DMS114 treated with DMSO at 0.1 percent for 48 hours (cell line): ENCODE measurements at regions not wholly inside any gene's neighbourhood (a gene's known extent, or its start where the extent isn't known, plus 50 kb on each side); places are given as distances from the start of the nearest gene placed in this dataset.
A peak's percentile ranks its signal among the peaks of the same experiment; 100 is the strongest.

Experiments used
- DNase-seq: peaks from one replicate; lab custom pipeline; 2025; ENCODE audit not compliant: unreplicated experiment; lab: John Stamatoyannopoulos, UW

- no peak for DNase-seq
Measured at GRCh38 chr3:194768586-194768985, 82.9 kb downstream of the FAM43A start.

GRCh38 chr3:194769020-194769643 lies 83.4 kb downstream of the FAM43A start:
- DNase-seq: peak; percentile 94

- DNase-seq: no peak
Measured at GRCh38 chr3:194772241-194773000, 86.7 kb downstream of the FAM43A start.

- DNase-seq: no peak
Measured at GRCh38 chr3:194773216-194773615, 87.5 kb downstream of the FAM43A start.

- no peak for DNase-seq
Measured at GRCh38 chr3:194773771-194774455, 88.2 kb downstream of the FAM43A start.

GRCh38 chr3:194775266-194775665 lies 89.6 kb downstream of the FAM43A start:
- no peak for DNase-seq

- DNase-seq: no peak
Measured at GRCh38 chr3:194775731-194776130, 90.0 kb downstream of the FAM43A start.

- no peak for DNase-seq
Measured at GRCh38 chr3:194777729-194778128, 92.0 kb downstream of the FAM43A start.

- no peak for DNase-seq
Measured at GRCh38 chr3:194779729-194780224, 94.1 kb downstream of the FAM43A start.

GRCh38 chr3:194780706-194781105 lies 95.0 kb downstream of the FAM43A start:
- no peak for DNase-seq

- no peak for DNase-seq
Measured at GRCh38 chr3:194781617-194782016, 95.9 kb downstream of the FAM43A start.

GRCh38 chr3:194782698-194783404 lies 97.2 kb downstream of the FAM43A start:
- DNase-seq: no peak

- DNase-seq: no peak
Measured at GRCh38 chr3:194784361-194784760, 98.7 kb downstream of the FAM43A start.

- no peak for DNase-seq
Measured at GRCh38 chr3:194785315-194785714, 99.6 kb downstream of the FAM43A start.

GRCh38 chr3:194787072-194787471 lies 101.4 kb downstream of the FAM43A start:
- DNase-seq: no peak

GRCh38 chr3:194787650-194788049 lies 102.0 kb downstream of the FAM43A start:
- DNase-seq: no peak

GRCh38 chr3:194792368-194792767 lies 106.7 kb downstream of the FAM43A start:
- DNase-seq: no peak

- no peak for DNase-seq
Measured at GRCh38 chr3:194797555-194798250, 112.0 kb downstream of the FAM43A start.

- DNase-seq: no peak
Measured at GRCh38 chr3:194798486-194798885, 112.8 kb downstream of the FAM43A start.

GRCh38 chr3:194800002-194800401 lies 114.3 kb downstream of the FAM43A start:
- DNase-seq: no peak
